HG03196 (cell line): ENCODE measurements at regions not wholly inside any gene's neighbourhood (a gene's known extent, or its start where the extent isn't known, plus 50 kb on each side); places are given as distances from the start of the nearest gene placed in this dataset.
"Not testable (repeated sequence)": the region's sequence is repeated elsewhere in the genome, so short reads cannot be mapped to it uniquely, and the experiment has no call there.

Experiments used
- ATAC-seq: cut with Tn5 transposase; IDR thresholded peaks from one replicate; pipeline ENCODE4 v1.9.1; 2021; ENCODE audit not compliant: unreplicated experiment

GRCh38 chr12:83870921-83871599, 1041.5 kb downstream of the SLC6A15 start:
- ATAC-seq = not testable (repeated sequence)

GRCh38 chr12:83866477-83866876, 1046.1 kb downstream of the SLC6A15 start:
- no peak for ATAC-seq

DNA sequence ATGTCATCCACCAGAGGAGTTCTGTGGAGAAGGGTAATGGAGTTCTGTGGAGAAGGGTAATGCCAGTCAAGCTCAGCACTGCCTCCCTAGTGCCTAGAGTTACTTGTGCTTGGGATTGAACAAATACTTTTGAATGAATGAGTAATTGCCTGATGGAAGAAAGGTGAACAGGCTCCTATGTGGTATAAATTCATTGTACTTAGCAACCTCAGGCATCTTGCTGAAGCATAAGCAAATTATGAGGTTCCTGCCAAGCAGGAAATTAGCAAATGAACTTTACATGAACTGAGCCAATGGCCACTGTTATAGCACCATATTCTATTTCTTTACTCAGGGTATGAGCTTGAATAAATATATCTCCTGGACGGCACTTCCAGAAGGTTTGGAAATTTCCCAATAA, 1047.2 kb downstream of the SLC6A15 start:
- ATAC-seq = no peak

DNA sequence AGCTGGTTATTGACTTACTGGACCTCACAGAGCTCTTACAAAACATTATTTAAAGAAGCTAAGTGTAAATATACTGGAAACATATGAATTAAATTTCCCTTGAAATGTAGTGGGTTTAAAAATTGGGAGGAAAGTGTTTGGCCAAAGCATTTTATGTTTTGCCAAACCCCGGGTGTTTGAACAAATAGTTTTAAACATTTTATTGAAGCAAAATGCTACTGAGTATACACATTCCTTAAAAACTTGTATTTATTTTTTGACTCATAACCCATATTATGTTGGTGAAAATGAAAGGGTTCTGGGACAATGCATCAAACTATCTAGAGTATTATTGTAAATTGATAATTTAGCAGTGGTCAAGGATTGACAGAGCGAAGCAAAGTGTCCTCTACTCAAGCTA, 1048.5 kb downstream of the SLC6A15 start:
- no peak for ATAC-seq

- ATAC-seq = no peak
These were observed 1053.6 kb downstream of the SLC6A15 start for GRCh38 chr12:83859021-83859420.

DNA sequence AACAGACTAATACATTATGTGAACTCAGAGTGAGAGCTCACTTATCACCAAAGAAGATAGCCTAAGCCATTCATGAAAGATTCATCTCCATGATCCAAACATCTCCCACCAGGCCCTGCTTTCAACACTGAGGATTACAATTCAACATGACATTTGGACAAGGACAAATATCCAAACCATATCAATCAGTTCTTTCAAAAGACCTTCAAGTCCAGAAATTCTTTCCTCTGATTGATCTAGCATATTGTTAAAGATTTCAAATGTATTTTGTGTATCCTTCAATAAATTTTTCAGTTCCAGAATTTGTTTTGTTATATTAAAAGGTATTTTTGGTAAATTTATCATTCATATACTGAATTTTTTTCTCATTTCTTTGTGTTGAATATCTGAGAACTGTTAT, 1055.8 kb downstream of the SLC6A15 start:
- no peak for ATAC-seq

DNA sequence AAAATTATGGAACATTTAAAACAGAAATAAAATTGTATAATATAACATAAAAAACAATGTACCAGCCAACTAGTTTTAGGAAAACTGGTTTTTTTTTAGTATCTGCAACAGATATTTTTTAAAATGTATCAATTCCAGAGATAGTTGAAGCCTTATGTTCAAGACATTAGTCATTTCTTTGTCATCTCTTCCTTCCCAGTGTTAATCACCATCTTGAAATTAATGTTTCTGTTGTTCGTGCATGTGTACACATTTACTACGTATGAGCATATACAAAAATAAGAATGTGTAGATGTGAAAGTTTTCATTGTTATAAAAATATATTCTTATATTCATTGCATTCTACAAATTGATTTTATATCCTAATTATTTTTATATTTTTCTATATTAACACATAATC, 1062.1 kb downstream of the SLC6A15 start:
- ATAC-seq = no peak

DNA sequence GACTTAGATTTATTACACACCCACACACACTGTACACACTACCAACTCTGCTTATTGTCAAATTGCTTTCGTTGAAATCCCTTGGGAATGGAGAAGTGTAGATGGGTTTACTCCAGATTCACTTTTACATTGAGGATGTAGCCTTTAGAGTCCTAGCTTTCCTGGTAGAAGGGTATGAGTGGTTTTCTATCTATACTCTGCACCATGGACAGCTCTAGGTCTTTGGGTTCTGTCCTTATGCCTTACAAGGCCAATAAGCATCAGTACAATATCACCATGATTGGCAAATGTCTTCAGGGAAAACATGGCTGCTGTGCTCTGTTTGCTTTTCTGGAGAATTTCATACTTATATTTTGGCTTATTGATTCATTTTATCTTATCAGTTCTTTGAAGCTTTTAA, 1063.9 kb downstream of the SLC6A15 start:
- ATAC-seq = no peak

- no peak for ATAC-seq
These were observed 1069.1 kb downstream of the SLC6A15 start for GRCh38 chr12:83843541-83843940.

- ATAC-seq = no peak
These were observed 1071.0 kb downstream of the SLC6A15 start for GRCh38 chr12:83841620-83842019.

GRCh38 chr12:83827860-83828259, 1084.7 kb downstream of the SLC6A15 start:
- ATAC-seq = no peak

DNA sequence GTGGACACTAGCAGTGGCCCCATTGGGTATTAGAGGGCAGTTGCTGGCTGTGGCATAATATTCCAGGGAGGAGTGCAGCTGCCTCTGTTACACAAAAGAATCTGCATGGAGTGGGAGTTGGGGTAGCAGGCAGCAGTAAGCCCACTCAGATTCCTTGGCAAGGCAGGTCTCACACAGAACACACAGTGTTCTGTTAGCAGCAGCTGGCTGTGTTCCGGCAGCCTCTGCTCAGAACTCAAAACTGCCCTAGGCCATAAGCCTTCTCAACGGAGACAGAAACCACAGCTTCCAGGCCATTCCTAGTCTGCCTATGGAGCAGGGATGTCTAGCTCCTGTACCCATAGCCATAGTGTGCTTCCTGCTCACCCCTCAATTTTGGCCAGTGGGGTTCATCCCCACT, 1085.4 kb downstream of the SLC6A15 start:
- ATAC-seq = no peak

GRCh38 chr12:83826112-83826511, 1086.5 kb downstream of the SLC6A15 start:
- peak; percentile 75 for ATAC-seq

DNA sequence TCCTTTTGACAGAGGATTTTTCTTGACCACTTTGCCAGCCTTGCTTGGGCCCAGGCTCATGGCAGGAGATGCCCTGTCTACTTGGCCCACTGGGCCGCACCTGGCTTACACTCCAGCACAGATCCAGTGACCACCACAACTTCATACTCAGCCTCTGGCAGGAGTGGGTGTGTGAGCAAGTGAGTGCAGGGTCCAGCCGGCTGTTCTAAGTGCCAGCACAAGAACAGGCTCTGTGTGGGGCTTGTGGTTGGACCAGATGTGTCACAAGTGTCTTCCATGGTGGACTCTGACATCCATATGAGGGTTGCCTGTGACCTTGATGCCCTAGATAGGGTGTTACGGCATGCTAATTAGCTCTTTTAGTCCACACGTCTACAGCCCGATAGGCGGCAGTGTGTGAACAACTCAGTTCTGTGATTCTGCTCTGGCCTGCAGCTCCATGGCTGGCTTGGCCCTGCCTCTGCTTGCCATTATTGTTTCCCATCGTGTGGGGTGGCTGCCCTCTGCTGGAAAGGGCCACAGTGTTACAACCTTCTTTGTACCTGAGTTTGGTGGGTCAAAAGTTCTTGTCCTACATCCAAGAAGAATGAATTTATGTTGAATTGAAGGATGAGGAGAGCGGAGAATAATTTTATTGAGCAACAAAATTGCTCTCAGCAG, 1089.1 kb downstream of the SLC6A15 start:
- peak; percentile 93 for ATAC-seq

- ATAC-seq = no peak
These were observed 1090.6 kb downstream of the SLC6A15 start for GRCh38 chr12:83821967-83822366.

GRCh38 chr12:83818881-83819280, 1093.7 kb downstream of the SLC6A15 start:
- ATAC-seq = no peak

GRCh38 chr12:83817730-83818129, 1094.9 kb downstream of the SLC6A15 start:
- ATAC-seq = no peak

DNA sequence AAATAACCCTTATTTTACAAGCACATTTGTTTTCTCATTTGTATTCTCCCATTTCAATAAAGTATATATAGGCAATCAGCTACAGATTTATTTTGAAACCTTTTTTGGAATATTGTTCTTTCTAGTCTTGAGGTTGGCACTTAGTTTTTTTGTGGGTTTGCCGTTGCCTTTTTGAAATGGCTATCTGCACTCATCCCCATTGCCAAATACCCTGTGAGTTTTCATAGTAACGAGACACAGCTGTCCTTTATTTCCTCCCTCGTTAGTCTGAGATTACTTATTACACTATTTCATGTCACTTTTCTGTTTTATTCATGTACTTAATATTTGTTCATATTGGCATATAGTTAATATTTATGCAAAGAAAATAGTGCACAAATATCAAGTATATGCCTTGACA, 1104.0 kb downstream of the SLC6A15 start:
- ATAC-seq = no peak

DNA sequence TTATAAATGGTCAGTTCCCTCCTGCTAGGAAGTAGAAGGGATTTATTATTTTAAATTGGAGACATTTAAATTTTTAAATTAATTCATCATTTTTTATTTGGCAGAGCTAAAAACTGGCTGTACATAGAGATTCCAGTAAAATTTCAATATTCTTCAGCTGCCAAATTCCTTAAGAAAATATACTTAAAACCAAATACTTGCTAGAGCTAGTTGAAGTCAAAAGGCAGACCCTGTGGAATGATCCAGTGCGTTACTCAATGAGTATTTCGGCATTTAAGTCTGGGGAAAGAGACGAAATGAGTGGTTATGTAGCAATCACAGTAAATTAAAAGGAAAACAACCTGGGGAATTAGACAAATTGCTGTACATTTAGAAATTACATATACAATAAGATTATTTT, 1104.7 kb downstream of the SLC6A15 start:
- ATAC-seq = no peak

DNA sequence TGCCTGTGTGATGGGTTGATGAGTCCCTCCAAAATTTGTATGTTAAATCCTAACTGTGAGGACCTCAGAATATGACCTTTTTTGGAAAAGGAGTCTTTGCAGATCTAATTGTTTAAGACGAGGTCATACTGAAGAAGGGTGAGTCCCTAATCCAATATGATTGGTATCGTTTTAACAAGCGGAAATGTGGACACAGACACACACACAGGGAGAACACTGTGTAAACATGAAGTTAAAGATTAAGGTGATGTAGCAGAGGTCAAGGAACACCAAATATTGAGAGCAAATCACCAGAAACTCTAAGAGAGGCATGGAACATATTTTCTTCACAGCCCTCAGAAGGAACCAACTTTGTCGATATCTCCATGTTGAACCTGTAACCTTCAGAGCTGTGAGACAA, 1106.7 kb downstream of the SLC6A15 start:
- no peak for ATAC-seq

DNA sequence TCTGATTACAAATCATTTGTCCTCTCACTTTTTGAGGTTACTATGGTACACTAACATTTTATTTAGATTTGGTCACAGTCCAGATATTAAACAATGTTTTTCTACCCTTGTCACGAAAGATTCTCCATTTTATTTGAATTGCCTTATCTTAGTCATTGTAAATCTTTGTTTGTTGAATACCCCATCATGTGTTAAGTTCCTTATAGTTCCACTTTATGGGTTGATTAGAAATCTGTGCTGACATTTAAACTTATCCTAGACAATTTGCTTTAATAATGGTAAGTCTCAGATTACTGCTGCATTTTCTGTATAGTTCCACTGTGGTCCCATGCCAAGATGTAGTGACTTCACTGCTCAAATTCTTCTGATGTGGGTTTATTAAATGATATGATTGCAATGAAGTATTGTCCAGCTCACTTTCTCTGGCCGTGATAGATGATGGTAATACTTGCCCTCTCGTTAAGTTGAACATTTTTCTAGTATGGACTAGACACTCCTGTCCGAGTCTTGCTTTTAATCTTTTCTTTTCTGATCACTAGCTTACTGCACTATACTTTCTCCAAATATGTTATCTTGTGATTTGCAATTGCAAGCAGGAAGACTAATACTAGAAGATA, 1107.3 kb downstream of the SLC6A15 start:
- ATAC-seq = no peak

DNA sequence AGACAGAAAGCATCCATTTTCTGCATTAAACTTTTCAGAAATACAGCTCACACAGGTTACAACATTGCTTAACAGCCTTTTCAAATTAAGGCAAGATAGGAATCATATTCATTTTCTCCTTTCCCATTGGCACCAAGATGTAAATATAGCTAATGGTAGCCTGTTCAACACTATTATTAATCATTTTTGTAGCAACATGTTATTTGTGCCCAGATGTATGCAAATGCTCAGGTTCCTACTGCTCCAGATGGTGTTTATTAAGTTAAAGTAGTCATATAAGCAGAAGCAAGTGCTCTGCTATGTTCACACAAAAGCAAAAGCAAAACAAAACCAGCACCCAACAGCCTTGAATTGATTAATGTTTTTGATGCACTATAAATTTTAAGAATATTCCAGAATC, 1110.6 kb downstream of the SLC6A15 start:
- ATAC-seq = no peak
